IPS-20b (cell line): ENCODE measurements at regions not wholly inside any gene's neighbourhood (a gene's known extent, or its start where the extent isn't known, plus 50 kb on each side); places are given as distances from the start of the nearest gene placed in this dataset.

Source experiments
- H3K27ac ChIP-seq: one replicate; pipeline ENCODE4 v1.5.1; 2013; ENCODE audit warnings: low read length
- H3K27me3 ChIP-seq: 2 replicates; pipeline ENCODE4 v1.6.1; 2013; ENCODE audit warnings: mild to moderate bottlenecking, low read length, inconsistent platforms; ENCODE audit not compliant: insufficient read depth
- H3K36me3 ChIP-seq: 2 replicates; pipeline ENCODE4 v1.6.1; 2013; ENCODE audit warnings: low read depth, mild to moderate bottlenecking, inconsistent platforms, low read length, moderate library complexity; ENCODE audit not compliant: insufficient read depth
- H3K4me1 ChIP-seq: 2 replicates; pipeline ENCODE4 v1.6.1; 2013; ENCODE audit warnings: mild to moderate bottlenecking, control low read depth, inconsistent platforms, low read length, moderate library complexity; ENCODE audit not compliant: insufficient read depth
- H3K4me3 ChIP-seq: 2 replicates; pipeline ENCODE4 v1.5.1; 2013; ENCODE audit warnings: mild to moderate bottlenecking, low read length, inconsistent platforms
- H3K9ac ChIP-seq: 2 replicates; pipeline ENCODE4 v1.6.1; 2013; ENCODE audit warnings: low read depth, mild to moderate bottlenecking, inconsistent platforms, low read length, moderate library complexity
- H3K9me3 ChIP-seq: 2 replicates; pipeline ENCODE4 v1.6.1; 2013; ENCODE audit warnings: mild to moderate bottlenecking, low read depth, low read length, inconsistent platforms; ENCODE audit not compliant: insufficient read depth

- H3K27me3 ChIP-seq, result no peaks in the 10 kb centered on the region
- no peaks in the 10 kb centered on the region for H3K9me3 ChIP-seq
- no peaks in the 10 kb centered on the region for H3K36me3 ChIP-seq
- H3K27ac ChIP-seq, result no peak overlapping the region
- no peak overlapping the region for H3K4me3 ChIP-seq
- no peak overlapping the region for H3K9ac ChIP-seq
- H3K4me1 ChIP-seq, result no peaks in the 10 kb centered on the region
These were observed 84.6 kb upstream of the TRPC4 start for GRCh38 chr13:37954191-37954590.

- no peaks in the 10 kb centered on the region for H3K27me3 ChIP-seq
- no peak overlapping the region for H3K27ac ChIP-seq
- H3K9ac ChIP-seq, result no peak overlapping the region
- H3K9me3 ChIP-seq, result no peaks in the 10 kb centered on the region
- no peaks in the 10 kb centered on the region for H3K4me1 ChIP-seq
- no peak overlapping the region for H3K4me3 ChIP-seq
- no peaks in the 10 kb centered on the region for H3K36me3 ChIP-seq
These were observed 84.1 kb upstream of the TRPC4 start for GRCh38 chr13:37953696-37954095.

GRCh38 chr13:37950016-37950415, 80.4 kb upstream of the TRPC4 start:
- H3K9ac ChIP-seq, result no peak overlapping the region
- H3K36me3 ChIP-seq, result no peaks in the 10 kb centered on the region
- H3K27me3 ChIP-seq, result no peaks in the 10 kb centered on the region
- no peaks in the 10 kb centered on the region for H3K9me3 ChIP-seq
- no peak overlapping the region for H3K27ac ChIP-seq
- no peaks in the 10 kb centered on the region for H3K4me1 ChIP-seq
- H3K4me3 ChIP-seq, result no peak overlapping the region

GRCh38 chr13:37947419-37948140, 78.0 kb upstream of the TRPC4 start:
- Histone ChIP-seq H3K4me1 (no peaks in the 10 kb centered on the region; the same call in 1 of the 2 replicates), H3K9me3 (no peaks in the 10 kb centered on the region)

GRCh38 chr13:37945651-37946575, 76.3 kb upstream of the TRPC4 start:
- H3K9ac ChIP-seq, result no peak overlapping the region
- no peaks in the 10 kb centered on the region for H3K36me3 ChIP-seq
- no peaks in the 10 kb centered on the region for H3K9me3 ChIP-seq
- H3K4me1 ChIP-seq, result no peaks in the 10 kb centered on the region; the same call in 1 of the 2 replicates
- no peak overlapping the region for H3K27ac ChIP-seq
- H3K4me3 ChIP-seq, result no peak overlapping the region
- H3K27me3 ChIP-seq, result no peaks in the 10 kb centered on the region

More at GRCh38 chr13:37947419-37948140, 78.0 kb upstream of the TRPC4 start:
- Histone ChIP-seq H3K36me3 (no peaks in the 10 kb centered on the region), H3K9ac (no peak overlapping the region), H3K27ac (no peak overlapping the region), H3K27me3 (no peaks in the 10 kb centered on the region), H3K4me3 (no peak overlapping the region)

GRCh38 chr13:37944869-37945442, 75.4 kb upstream of the TRPC4 start:
- Histone ChIP-seq H3K36me3 (no peaks in the 10 kb centered on the region), H3K9ac (no peak overlapping the region), H3K4me1 (no peaks in the 10 kb centered on the region; the same call in 1 of the 2 replicates), H3K9me3 (no peaks in the 10 kb centered on the region), H3K4me3 (no peak overlapping the region), H3K27ac (no peak overlapping the region), H3K27me3 (no peaks in the 10 kb centered on the region)

- no peaks in the 10 kb centered on the region for H3K9me3 ChIP-seq
- no peaks in the 10 kb centered on the region for H3K27me3 ChIP-seq
- no peak overlapping the region for H3K9ac ChIP-seq
- H3K4me3 ChIP-seq, result no peak overlapping the region
- no peaks in the 10 kb centered on the region; the same call in 1 of the 2 replicates for H3K4me1 ChIP-seq
- H3K27ac ChIP-seq, result no peak overlapping the region
- no peaks in the 10 kb centered on the region for H3K36me3 ChIP-seq
These were observed 74.7 kb upstream of the TRPC4 start for GRCh38 chr13:37944081-37944868.

GRCh38 chr13:37942929-37943328, 73.4 kb upstream of the TRPC4 start:
- H3K9me3 ChIP-seq, result no peaks in the 10 kb centered on the region
- H3K27ac ChIP-seq, result no peak overlapping the region
- H3K36me3 ChIP-seq, result no peaks in the 10 kb centered on the region
- no peaks in the 10 kb centered on the region for H3K27me3 ChIP-seq
- H3K9ac ChIP-seq, result no peak overlapping the region
- no peak overlapping the region for H3K4me3 ChIP-seq
- no peaks in the 10 kb centered on the region; the same call in 1 of the 2 replicates for H3K4me1 ChIP-seq

- H3K27ac ChIP-seq, result no peak overlapping the region
- no peaks in the 10 kb centered on the region for H3K27me3 ChIP-seq
- no peak overlapping the region for H3K9ac ChIP-seq
- no peak overlapping the region for H3K4me3 ChIP-seq
- H3K36me3 ChIP-seq, result peaks cover 3% of the 10 kb centered on the region; the same call in 1 of the 2 replicates
- no peaks in the 10 kb centered on the region for H3K9me3 ChIP-seq
- H3K4me1 ChIP-seq, result peaks cover 4% of the 10 kb centered on the region; the same call in 1 of the 2 replicates
These were observed 65.0 kb upstream of the TRPC4 start for GRCh38 chr13:37934339-37935191.

- Histone ChIP-seq H3K9ac (no peak overlapping the region), H3K4me3 (no peak overlapping the region), H3K36me3 (peaks cover 19% of the 10 kb centered on the region; the same call in 1 of the 2 replicates), H3K9me3 (no peaks in the 10 kb centered on the region), H3K27ac (no peak overlapping the region), H3K4me1 (peaks cover 7% of the 10 kb centered on the region; the same call in 1 of the 2 replicates), H3K27me3 (no peaks in the 10 kb centered on the region)
These were observed 59.7 kb upstream of the TRPC4 start for GRCh38 chr13:37929308-37929707.
